Stomach (tissue), 8 donors: ENCODE measurements at regions not wholly inside any gene's neighbourhood (a gene's known extent, or its start where the extent isn't known, plus 50 kb on each side); places are given as distances from the start of the nearest gene placed in this dataset.
A peak's percentile ranks its signal among the peaks of the same experiment; 100 is the strongest.

Source experiments
- DNase-seq, 2 donors: peaks; one replicate each; pipeline versions ENCODE4 v3.0.0 to v3.0.0-alpha.2; 2013 to 2019
- H3K27ac ChIP-seq, 5 donors: fragments of 200-600 bp in 4 of 5; sonication (generic) in 4 of 5; one replicate each; pipeline ENCODE4 v1.5.1; 2013 to 2019; ENCODE audit warnings: mild to moderate bottlenecking in 1 of 5, moderate library complexity in 1 of 5
- H3K27me3 ChIP-seq, 3 donors: fragments of 200-600 bp; sonication (generic); one replicate each; pipeline ENCODE4 v1.5.1; 2017 to 2019; ENCODE audit warnings: mixed run types in 1 of 3
- H3K36me3 ChIP-seq, 4 donors: fragments of 200-600 bp; sonication (generic); 1 replicate in 3 of 4; 2 replicates in 1 of 4; pipeline ENCODE4 v1.5.1; 2016 to 2019
- H3K4me1 ChIP-seq, 4 donors: fragments of 200-600 bp; sonication (generic); one replicate each; pipeline ENCODE4 v1.5.1; 2016 to 2019
- H3K4me3 ChIP-seq, 4 donors: fragments of 200-600 bp; sonication (generic) in 3 of 4; one replicate each; pipeline ENCODE4 v1.5.1; 2016 to 2019; ENCODE audit warnings: mild to moderate bottlenecking in 1 of 4
- H3K9me3 ChIP-seq, 4 donors: fragments of 200-600 bp; sonication (generic); one replicate each; pipeline ENCODE4 v1.5.1; 2016 to 2019
- CTCF ChIP-seq, 7 experiments: fragments of 450-650 bp in 4 of 7; fragments of 200-600 bp in 3 of 7; sonication (generic) in 3 of 7; IDR thresholded peaks; one replicate each; pipeline ENCODE4 v1.5.1; 2016 to 2019; ENCODE audit warnings: antibody characterized with exemption in 7 of 7, control low read depth in 2 of 7, mild to moderate bottlenecking in 1 of 7
- EP300 ChIP-seq: sonication (generic); formaldehyde crosslinking; IDR thresholded peaks from one replicate; pipeline ENCODE4 v1.6.1; 2017; ENCODE audit warnings: antibody characterized with exemption
- POLR2A ChIP-seq, 4 donors: fragments of 450-650 bp; IDR thresholded peaks; one replicate each; pipeline ENCODE4 v1.6.1; 2016; ENCODE audit warnings: antibody characterized with exemption in 4 of 4, control low read depth in 2 of 4, mild to moderate bottlenecking in 1 of 4, moderate library complexity in 1 of 4
- POLR2AphosphoS5 ChIP-seq, 3 donors: sonication (generic); formaldehyde crosslinking; IDR thresholded peaks; one replicate each; pipeline ENCODE4 v1.6.1; 2016; ENCODE audit warnings: antibody characterized with exemption in 3 of 3
- WGBS, 5 donors: extraction: QIAGEN DNeasy Blood & Tissue Kit in 3 of 5; methylation state at CpG; one replicate each; pipeline versions ENCODE4 v1.1.5 to v1.1.7; 2013 to 2018; 5-methylcytosine and 5-hydroxymethylcytosine counted together
- intact Hi-C: fragments of 100-400 bp; cut with DNase I; formaldehyde crosslinking; loops from one replicate; pipeline ENCODE4 v1.15.1; 2023; ENCODE audit warnings: low total_unique reads
- donor health status: healthy with polysubstance abuse.
- donor health status: Bipolar disorder and iron deficiency.
- donor health status: healthy.

DNA sequence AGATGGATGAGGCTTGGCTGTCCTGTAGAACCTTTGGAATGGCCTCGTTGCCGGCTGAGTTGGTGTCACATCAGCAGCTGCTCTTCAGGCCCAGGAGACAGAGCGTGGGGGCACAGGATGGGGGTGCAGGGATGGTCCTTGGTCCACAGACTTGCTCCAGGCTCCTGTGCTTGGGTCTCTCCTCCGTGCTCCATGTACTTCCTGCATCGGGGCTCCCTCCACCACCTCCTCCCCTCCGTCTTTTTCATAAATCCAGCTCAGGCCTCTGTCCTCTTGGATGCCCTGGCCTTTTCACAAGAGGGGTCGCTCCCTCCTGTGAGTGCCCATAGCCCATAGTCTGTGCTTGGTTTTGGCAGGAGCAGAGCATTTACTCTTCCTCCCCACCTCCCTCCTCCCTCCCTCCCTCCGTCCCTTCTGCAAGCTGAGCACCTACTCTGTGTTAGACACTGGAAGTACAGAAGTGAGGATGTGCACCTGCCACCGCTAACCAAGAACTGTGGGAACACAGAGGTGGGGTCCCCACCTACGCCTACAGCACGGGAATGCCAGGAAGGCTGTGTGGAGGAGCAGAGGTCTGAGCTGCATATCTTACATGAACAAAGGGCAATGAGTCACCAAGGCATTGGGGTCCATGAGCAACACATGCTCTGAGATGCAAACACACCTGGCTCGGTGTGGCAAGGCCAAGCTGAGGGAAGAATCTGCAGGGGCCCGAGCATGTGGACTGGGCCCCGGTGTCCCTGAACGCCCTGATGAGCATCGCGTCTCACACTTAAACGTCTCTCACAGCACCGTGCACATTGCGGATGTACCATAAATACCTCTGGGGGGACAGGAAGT is 458.7 kb upstream of the HS6ST1 start:
- WGBS, 5 donors: 78 to 86% (median 83%) methylated on average over 15 to 20 of the region's 20 CpGs
- H3K9me3 ChIP-seq: no peaks in the 10 kb centered on the region
- no peaks in the 10 kb centered on the region for H3K36me3 ChIP-seq
- H3K27me3 ChIP-seq: peaks cover 0 to 5% (median 0%) of the 10 kb centered on the region in 3 donors
- intact Hi-C loops: no loop called here
- TF ChIP-seq CTCF (IDR thresholded peaks at IDR 0.05) (no peak), POLR2AphosphoS5 (IDR thresholded peaks at IDR 0.05) (no peak), EP300 (no peak), POLR2A (IDR thresholded peaks at IDR 0.05) (no peak)
- H3K4me3 ChIP-seq: no peak overlapping the region
- DNase-seq: peak in 1 of 2 donors; percentile 14
- H3K27ac ChIP-seq: no peak overlapping the region
- H3K4me1 ChIP-seq: no peaks in the 10 kb centered on the region

DNA sequence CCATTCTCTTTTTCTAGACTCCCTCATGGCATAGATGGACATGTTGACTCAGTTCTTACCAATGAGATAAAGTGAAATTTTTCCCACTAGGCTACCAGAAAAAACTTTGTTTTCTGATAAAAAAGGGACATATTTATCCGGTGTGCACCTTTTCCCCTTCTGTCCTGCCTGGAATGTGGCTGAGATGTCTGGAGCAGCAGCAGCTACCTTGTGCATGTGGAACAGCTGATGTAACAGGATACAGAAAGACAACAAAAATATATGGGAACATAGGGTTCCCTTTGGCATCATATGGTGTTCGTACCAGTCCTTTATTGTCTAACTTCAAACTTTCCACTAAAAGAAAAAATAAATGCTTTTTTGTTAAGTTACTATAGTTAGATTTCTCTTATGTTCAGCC is 460.2 kb upstream of the HS6ST1 start:
- no peaks in the 10 kb centered on the region for H3K36me3 ChIP-seq
- no peak overlapping the region for H3K4me3 ChIP-seq
- 61 to 76% (median 64%) methylated on average over 2 of the region's 2 CpGs for WGBS, 5 donors
- intact Hi-C loops: no loop called here
- H3K4me1 ChIP-seq: no peaks in the 10 kb centered on the region
- TF ChIP-seq POLR2A (IDR thresholded peaks at IDR 0.05) (no peak), POLR2AphosphoS5 (IDR thresholded peaks at IDR 0.05) (no peak), EP300 (no peak), CTCF (IDR thresholded peaks at IDR 0.05) (no peak)
- H3K27ac ChIP-seq: no peak overlapping the region
- DNase-seq: no peak
- no peaks in the 10 kb centered on the region for H3K9me3 ChIP-seq
- peaks cover 0 to 5% (median 0%) of the 10 kb centered on the region in 3 donors for H3K27me3 ChIP-seq

- no peak for TF ChIP-seq POLR2A (IDR thresholded peaks at IDR 0.05)
- TF ChIP-seq CTCF (IDR thresholded peaks at IDR 0.05): no peak
- TF ChIP-seq POLR2AphosphoS5 (IDR thresholded peaks at IDR 0.05): no peak
- TF ChIP-seq EP300: no peak
- Histone ChIP-seq H3K4me3 (no peak overlapping the region), H3K27ac (no peak overlapping the region), H3K4me1 (no peaks in the 10 kb centered on the region), H3K9me3 (no peaks in the 10 kb centered on the region), H3K36me3 (no peaks in the 10 kb centered on the region), H3K27me3 (peaks cover 0 to 5% (median 0%) of the 10 kb centered on the region in 3 donors)
- DNase-seq: no peak
- 93 to 97% (median 96%) methylated on average over 4 to 9 of the region's 9 CpGs for WGBS, 5 donors
- intact Hi-C loops: no loop called here
Measured at GRCh38 chr2:128779301-128780095, 460.8 kb upstream of the HS6ST1 start.

DNA sequence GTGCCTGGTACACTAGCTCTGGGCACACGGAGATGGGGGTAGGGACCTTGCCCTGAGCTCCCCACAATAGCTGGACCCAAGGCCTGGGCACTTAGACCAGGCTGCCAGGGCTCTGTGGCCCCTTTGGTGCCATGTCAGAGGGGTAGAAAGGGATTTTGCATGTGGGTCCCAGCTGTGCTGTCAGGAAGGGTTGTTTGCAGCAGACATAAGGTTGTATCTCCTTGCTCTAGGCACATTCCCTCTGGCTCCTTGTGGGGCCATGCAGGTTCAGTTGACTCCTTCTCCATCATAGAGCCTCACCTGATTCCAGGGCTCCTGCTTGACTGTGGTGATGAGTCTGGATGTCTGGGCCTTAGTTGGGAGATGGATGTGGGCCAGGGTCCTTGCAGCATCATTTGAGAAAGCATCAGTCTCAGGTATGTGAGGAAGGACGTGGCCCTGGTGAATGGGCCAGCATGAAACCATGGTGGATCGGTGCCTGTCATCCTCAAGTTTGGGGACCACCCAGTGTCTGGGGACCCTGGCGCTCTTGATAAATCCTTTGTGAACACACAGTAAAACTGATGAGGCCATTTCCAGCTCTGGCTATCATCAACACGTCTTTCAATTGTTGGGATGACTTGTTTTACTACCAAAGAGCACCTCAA is 461.9 kb upstream of the HS6ST1 start:
- Histone ChIP-seq H3K27ac (no peak overlapping the region), H3K4me1 (no peaks in the 10 kb centered on the region), H3K9me3 (no peaks in the 10 kb centered on the region), H3K36me3 (no peaks in the 10 kb centered on the region), H3K27me3 (peaks cover 0 to 5% (median 0%) of the 10 kb centered on the region in 3 donors), H3K4me3 (no peak overlapping the region)
- TF ChIP-seq EP300 (no peak), POLR2A (IDR thresholded peaks at IDR 0.05) (no peak), CTCF (IDR thresholded peaks at IDR 0.05) (no peak), POLR2AphosphoS5 (IDR thresholded peaks at IDR 0.05) (no peak)
- no peak for DNase-seq
- intact Hi-C loops: no loop called here
- WGBS, 5 donors: 81 to 88% (median 85%) methylated on average over 5 of the region's 5 CpGs
